Kidney glomerular epithelial cell (primary cell): ENCODE measurements at regions not wholly inside any gene's neighbourhood (a gene's known extent, or its start where the extent isn't known, plus 50 kb on each side); places are given as distances from the start of the nearest gene placed in this dataset.
"Not testable (repeated sequence)": the region's sequence is repeated elsewhere in the genome, so short reads cannot be mapped to it uniquely, and the experiment has no call there.

Experiments
- DNase-seq: peaks from one replicate; lab custom pipeline; 2025; lab: John Stamatoyannopoulos, UW

GRCh38 chr2:15824467-15824866 lies 115.9 kb upstream of the MYCN start:
- not testable (repeated sequence) for DNase-seq

GRCh38 chr2:15825276-15825980 lies 114.9 kb upstream of the MYCN start:
- no peak for DNase-seq

DNA sequence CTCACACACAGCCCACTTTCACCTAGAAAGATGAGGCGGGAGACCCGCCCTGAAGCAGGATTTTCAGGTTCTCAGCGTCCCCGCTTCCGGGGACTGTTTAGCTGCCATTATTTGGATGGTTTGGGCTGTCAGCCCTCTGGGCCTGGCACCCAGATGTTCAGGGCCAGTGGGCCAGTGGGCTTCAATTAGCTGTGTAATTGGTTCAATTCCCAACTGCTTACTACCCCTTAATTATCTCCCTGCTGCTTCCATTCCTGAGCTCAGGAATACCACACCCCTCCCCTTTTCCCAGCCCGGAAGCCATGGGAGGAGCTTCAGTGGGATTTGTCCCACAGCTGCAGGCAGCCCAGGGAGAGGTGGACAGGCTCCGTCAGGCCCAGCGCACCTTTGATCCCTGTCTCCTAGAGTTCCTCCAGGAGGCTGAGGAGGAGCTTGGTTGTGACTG lies 114.1 kb upstream of the MYCN start:
- DNase-seq: no peak

- DNase-seq: no peak
Measured at GRCh38 chr2:15827001-15827400, 113.3 kb upstream of the MYCN start.

DNA sequence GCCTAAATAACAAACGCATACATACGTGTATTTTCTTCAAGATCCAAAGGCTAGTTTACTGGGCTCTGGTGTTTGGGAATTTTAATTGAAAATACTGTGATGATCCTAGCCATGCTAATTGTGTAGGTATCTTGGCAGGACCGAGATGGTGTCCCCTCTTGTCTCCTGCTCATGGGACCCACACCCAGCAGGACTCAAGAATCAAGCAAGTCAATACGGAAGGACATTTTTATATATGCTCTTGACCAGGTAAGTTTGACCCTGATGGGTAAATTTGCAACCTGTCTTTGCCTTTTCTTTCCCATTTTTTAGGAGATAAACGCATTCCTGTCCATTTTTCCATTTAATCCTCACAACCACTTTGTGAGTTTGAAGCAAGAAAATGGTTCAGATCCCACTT lies 111.8 kb upstream of the MYCN start:
- DNase-seq: no peak

- DNase-seq: no peak
Measured at GRCh38 chr2:15829091-15829801, 111.1 kb upstream of the MYCN start.

GRCh38 chr2:15829985-15830384 lies 110.4 kb upstream of the MYCN start:
- no peak for DNase-seq

DNA sequence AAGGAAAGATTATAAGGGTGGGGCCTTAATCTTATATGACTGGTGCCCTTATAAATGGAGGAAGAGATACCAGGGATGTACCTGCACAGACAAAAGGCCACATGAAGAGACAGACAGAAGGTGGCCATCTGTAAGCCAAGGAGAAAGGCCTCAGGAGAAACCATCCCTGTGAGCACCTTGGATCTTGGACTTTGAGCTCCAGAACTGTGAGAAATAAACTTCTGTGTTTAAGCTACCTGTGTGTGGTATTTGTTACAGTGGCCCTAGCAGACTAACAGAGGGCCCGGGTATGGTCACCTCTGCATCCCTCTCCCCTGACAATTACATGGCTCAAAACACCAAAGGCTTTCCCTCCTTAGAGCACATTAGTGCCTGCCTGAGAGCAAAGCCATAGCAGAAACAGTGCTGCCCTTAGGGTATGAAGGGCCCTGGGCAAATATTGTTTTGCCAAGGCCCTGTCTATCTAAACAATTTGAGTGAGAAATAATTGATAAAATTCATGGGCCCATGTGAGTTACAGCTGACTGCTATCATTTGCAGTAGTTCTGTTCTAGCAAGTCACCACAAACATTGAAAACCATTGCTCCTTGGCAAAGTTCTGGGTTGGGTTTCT lies 109.3 kb upstream of the MYCN start:
- DNase-seq: no peak

GRCh38 chr2:15832030-15832709 lies 108.2 kb upstream of the MYCN start:
- DNase-seq: no peak

GRCh38 chr2:15832849-15833680 lies 107.3 kb upstream of the MYCN start:
- DNase-seq: no peak

- no peak for DNase-seq
Measured at GRCh38 chr2:15833731-15834130, 106.6 kb upstream of the MYCN start.

DNA sequence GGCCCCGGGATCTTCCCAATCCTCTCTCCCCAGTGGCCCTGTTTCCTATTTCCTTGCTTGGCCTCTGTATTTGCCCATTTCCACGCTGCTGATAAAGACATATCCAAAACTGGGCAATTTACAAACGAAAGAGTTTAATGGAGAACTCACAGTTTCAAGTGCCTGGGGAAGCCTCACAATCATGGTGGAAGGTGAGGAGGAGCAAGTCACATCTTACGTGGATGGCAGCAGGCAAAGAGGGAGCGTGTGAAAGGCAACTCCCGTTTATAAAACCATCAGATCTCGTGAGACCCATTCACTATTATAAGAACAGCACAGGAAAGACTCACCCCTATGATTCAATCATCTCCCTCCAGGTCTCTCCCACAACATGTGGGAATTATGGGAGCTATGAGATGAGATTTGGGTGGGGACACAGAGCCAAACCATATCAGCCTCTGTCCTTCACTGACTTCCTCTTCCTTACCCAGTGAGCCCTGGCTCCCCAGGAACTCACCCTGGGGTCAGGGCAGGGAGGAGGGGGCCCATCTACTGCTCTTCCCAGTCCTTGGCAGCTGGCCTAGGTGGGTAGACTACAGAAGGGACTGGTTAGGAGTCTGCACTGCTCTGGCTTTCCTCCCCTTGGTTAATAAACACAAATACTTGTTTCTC lies 105.8 kb upstream of the MYCN start:
- no peak for DNase-seq

GRCh38 chr2:15835991-15836688 lies 104.2 kb upstream of the MYCN start:
- no peak for DNase-seq

DNA sequence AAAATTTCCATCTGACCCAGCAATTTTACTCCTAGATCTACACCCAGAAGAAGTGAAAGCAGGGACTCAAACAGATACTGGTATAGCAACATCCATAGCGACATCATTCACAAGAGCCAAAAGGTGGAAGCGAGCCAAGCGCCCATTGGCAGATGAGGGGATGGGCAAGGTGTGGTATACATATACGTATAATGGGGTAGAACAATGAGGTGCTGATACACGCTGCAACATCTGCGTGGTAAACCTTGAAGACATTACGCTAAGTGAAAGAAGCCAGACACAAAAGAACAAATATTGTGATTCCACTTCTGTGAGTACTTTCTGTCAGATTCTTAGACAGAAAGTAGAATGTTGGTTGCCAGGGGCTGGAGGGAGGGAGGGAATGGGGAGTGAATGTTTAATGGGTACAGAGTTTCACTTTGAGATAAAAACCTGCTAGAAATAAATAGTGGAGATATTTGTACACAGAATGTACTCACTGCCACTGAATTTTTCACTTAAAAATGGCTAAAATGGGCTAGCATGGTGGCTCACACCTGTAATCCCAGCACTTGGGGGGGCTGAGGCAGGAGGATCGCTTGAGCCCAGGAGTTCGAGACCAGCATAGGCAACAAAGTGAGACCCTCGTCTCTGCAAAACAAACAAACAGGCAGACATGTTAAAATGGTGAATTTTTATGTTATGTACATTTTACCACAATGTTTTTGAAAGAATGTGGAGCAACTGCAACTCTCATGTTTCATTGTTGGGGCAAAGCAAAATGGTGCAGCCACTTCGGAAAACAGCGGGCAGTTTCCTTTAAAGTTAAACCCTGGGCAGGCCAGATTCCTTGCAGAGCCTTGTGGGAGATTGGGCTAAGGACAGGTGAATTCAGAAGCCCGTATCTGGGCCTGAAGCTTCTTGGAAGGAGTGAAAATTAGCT lies 103.4 kb upstream of the MYCN start:
- DNase-seq: no peak

- DNase-seq: no peak
Measured at GRCh38 chr2:15838481-15839090, 101.8 kb upstream of the MYCN start.

GRCh38 chr2:15839426-15840124 lies 100.8 kb upstream of the MYCN start:
- no peak for DNase-seq

GRCh38 chr2:15840148-15840547 lies 100.2 kb upstream of the MYCN start:
- DNase-seq: peak; percentile 6

- DNase-seq: no peak
Measured at GRCh38 chr2:15840969-15841368, 99.4 kb upstream of the MYCN start.
